K562 (cell line): ENCODE measurements at regions not wholly inside any gene's neighbourhood (a gene's known extent, or its start where the extent isn't known, plus 50 kb on each side); places are given as distances from the start of the nearest gene placed in this dataset.

Experiments used
- MYBL2 ChIP-seq, 2 experiments: fragments of 450-650 bp in 1 of 2; sonication (generic) in 1 of 2; formaldehyde crosslinking in 1 of 2; IDR thresholded peaks; 2 replicates each; pipeline versions ENCODE4 v1.6.1 to v1.8.1; 2017 to 2022; ENCODE audit warnings: borderline replicate concordance in 1 of 2, inconsistent platforms in 1 of 2, low read depth in 1 of 2, mild to moderate bottlenecking in 1 of 2, missing genetic modification reagents in 1 of 2, moderate library complexity in 1 of 2
- XRCC4 ChIP-seq: IDR thresholded peaks from one replicate; pipeline ENCODE4 v1.6.1; 2011; ENCODE audit not compliant: insufficient read depth, insufficient read length; ENCODE audit errors: extremely low read depth
- TF ChIP-seq, protein P1 (sequence below): fragments of 450-650 bp; IDR thresholded peaks from 2 replicates; pipeline ENCODE4 v1.6.1; 2016; ENCODE audit warnings: low read depth
- TF ChIP-seq, protein P2 (sequence below): fragments of 450-650 bp; IDR thresholded peaks from one replicate; pipeline ENCODE4 v1.6.1; 2018; ENCODE audit warnings: mild to moderate bottlenecking, moderate library complexity; ENCODE audit not compliant: partially characterized antibody
- TF ChIP-seq, protein P3 (sequence below): sonication (generic); formaldehyde crosslinking; IDR thresholded peaks from 2 replicates; pipeline ENCODE4 v1.8.0; 2023; ENCODE audit warnings: missing genetic modification reagents, mild to moderate bottlenecking, borderline replicate concordance

- TF ChIP-seq, protein P1, sequence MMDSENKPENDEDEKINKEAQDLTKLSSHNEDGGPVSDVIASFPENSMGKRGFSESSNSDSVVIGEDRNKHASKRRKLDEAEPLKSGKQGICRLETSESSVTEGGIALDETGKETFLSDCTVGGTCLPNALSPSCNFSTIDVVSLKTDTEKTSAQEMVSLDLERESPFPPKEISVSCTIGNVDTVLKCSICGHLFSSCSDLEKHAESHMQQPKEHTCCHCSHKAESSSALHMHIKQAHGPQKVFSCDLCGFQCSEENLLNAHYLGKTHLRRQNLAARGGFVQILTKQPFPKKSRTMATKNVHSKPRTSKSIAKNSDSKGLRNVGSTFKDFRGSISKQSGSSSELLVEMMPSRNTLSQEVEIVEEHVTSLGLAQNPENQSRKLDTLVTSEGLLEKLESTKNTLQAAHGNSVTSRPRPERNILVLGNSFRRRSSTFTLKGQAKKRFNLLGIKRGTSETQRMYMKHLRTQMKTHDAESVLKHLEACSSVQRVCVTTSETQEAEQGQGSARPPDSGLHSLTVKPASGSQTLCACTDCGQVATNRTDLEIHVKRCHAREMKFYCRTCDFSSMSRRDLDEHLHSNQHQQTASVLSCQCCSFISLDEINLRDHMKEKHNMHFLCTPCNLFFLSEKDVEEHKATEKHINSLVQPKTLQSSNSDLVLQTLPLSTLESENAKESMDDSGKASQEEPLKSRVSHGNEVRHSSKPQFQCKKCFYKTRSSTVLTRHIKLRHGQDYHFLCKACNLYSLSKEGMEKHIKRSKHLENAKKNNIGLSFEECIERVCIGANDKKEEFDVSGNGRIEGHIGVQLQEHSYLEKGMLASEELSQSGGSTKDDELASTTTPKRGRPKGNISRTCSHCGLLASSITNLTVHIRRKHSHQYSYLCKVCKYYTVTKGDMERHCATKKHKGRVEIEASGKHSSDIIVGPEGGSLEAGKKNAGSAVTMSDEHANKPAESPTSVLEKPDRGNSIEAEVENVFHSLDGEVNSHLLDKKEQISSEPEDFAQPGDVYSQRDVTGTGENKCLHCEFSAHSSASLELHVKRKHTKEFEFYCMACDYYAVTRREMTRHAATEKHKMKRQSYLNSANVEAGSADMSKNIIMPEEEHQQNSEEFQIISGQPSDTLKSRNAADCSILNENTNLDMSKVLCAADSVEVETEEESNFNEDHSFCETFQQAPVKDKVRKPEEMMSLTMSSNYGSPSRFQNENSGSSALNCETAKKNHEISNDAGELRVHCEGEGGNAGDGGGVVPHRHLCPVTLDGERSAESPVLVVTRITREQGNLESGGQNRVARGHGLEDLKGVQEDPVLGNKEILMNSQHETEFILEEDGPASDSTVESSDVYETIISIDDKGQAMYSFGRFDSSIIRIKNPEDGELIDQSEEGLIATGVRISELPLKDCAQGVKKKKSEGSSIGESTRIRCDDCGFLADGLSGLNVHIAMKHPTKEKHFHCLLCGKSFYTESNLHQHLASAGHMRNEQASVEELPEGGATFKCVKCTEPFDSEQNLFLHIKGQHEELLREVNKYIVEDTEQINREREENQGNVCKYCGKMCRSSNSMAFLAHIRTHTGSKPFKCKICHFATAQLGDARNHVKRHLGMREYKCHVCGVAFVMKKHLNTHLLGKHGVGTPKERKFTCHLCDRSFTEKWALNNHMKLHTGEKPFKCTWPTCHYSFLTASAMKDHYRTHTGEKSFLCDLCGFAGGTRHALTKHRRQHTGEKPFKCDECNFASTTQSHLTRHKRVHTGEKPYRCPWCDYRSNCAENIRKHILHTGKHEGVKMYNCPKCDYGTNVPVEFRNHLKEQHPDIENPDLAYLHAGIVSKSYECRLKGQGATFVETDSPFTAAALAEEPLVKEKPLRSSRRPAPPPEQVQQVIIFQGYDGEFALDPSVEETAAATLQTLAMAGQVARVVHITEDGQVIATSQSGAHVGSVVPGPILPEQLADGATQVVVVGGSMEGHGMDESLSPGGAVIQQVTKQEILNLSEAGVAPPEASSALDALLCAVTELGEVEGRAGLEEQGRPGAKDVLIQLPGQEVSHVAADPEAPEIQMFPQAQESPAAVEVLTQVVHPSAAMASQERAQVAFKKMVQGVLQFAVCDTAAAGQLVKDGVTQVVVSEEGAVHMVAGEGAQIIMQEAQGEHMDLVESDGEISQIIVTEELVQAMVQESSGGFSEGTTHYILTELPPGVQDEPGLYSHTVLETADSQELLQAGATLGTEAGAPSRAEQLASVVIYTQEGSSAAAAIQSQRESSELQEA, result no peak
- TF ChIP-seq, protein P2, sequence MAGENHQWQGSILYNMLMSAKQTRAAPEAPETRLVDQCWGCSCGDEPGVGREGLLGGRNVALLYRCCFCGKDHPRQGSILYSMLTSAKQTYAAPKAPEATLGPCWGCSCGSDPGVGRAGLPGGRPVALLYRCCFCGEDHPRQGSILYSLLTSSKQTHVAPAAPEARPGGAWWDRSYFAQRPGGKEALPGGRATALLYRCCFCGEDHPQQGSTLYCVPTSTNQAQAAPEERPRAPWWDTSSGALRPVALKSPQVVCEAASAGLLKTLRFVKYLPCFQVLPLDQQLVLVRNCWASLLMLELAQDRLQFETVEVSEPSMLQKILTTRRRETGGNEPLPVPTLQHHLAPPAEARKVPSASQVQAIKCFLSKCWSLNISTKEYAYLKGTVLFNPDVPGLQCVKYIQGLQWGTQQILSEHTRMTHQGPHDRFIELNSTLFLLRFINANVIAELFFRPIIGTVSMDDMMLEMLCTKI, result no peak
- no peak for TF ChIP-seq XRCC4
- TF ChIP-seq MYBL2 (IDR thresholded peaks at IDR 0.05; ENCODE audit: low read depth), result no peak
- no peak for TF ChIP-seq MYBL2 (CRISPR knock-in tag; IDR thresholded peaks at IDR 0.05; ENCODE audit: borderline replicate concordance)
- TF ChIP-seq, protein P3, sequence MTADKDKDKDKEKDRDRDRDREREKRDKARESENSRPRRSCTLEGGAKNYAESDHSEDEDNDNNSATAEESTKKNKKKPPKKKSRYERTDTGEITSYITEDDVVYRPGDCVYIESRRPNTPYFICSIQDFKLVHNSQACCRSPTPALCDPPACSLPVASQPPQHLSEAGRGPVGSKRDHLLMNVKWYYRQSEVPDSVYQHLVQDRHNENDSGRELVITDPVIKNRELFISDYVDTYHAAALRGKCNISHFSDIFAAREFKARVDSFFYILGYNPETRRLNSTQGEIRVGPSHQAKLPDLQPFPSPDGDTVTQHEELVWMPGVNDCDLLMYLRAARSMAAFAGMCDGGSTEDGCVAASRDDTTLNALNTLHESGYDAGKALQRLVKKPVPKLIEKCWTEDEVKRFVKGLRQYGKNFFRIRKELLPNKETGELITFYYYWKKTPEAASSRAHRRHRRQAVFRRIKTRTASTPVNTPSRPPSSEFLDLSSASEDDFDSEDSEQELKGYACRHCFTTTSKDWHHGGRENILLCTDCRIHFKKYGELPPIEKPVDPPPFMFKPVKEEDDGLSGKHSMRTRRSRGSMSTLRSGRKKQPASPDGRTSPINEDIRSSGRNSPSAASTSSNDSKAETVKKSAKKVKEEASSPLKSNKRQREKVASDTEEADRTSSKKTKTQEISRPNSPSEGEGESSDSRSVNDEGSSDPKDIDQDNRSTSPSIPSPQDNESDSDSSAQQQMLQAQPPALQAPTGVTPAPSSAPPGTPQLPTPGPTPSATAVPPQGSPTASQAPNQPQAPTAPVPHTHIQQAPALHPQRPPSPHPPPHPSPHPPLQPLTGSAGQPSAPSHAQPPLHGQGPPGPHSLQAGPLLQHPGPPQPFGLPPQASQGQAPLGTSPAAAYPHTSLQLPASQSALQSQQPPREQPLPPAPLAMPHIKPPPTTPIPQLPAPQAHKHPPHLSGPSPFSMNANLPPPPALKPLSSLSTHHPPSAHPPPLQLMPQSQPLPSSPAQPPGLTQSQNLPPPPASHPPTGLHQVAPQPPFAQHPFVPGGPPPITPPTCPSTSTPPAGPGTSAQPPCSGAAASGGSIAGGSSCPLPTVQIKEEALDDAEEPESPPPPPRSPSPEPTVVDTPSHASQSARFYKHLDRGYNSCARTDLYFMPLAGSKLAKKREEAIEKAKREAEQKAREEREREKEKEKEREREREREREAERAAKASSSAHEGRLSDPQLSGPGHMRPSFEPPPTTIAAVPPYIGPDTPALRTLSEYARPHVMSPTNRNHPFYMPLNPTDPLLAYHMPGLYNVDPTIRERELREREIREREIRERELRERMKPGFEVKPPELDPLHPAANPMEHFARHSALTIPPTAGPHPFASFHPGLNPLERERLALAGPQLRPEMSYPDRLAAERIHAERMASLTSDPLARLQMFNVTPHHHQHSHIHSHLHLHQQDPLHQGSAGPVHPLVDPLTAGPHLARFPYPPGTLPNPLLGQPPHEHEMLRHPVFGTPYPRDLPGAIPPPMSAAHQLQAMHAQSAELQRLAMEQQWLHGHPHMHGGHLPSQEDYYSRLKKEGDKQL (CRISPR knock-in tag), result no peak
Observed at GRCh38 chr4:45638641-45639040, 485.2 kb downstream of the GABRG1 start (continued).
